HG03060 (cell line): ENCODE measurements at regions not wholly inside any gene's neighbourhood (a gene's known extent, or its start where the extent isn't known, plus 50 kb on each side); places are given as distances from the start of the nearest gene placed in this dataset.
"Not testable (repeated sequence)": the region's sequence is repeated elsewhere in the genome, so short reads cannot be mapped to it uniquely, and the experiment has no call there.

Source experiments
- ATAC-seq: cut with Tn5 transposase; IDR thresholded peaks from one replicate; pipeline ENCODE4 v1.9.1; 2021; ENCODE audit warnings: low read depth, moderate number of reproducible peaks; ENCODE audit not compliant: unreplicated experiment

DNA sequence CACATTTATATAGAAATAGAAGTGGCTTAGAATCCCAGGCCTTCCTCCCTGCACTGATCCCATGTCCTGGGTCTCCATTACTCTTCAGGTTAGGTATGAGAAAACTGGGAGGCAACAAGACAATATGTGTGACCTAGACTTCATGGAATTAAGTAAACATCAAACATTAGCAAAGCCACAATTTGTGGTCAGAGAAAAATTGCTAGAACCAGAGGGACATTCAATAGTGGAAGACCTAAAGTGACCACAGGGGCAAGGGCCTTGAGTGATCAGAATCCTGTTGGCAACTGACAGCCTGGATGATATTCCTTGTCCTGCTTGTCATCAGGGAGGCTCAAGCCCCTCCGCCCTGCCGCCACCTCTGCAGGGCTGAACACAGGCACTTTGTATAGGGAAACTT is 322.8 kb upstream of the CTNNB1 start:
- no peak for ATAC-seq

DNA sequence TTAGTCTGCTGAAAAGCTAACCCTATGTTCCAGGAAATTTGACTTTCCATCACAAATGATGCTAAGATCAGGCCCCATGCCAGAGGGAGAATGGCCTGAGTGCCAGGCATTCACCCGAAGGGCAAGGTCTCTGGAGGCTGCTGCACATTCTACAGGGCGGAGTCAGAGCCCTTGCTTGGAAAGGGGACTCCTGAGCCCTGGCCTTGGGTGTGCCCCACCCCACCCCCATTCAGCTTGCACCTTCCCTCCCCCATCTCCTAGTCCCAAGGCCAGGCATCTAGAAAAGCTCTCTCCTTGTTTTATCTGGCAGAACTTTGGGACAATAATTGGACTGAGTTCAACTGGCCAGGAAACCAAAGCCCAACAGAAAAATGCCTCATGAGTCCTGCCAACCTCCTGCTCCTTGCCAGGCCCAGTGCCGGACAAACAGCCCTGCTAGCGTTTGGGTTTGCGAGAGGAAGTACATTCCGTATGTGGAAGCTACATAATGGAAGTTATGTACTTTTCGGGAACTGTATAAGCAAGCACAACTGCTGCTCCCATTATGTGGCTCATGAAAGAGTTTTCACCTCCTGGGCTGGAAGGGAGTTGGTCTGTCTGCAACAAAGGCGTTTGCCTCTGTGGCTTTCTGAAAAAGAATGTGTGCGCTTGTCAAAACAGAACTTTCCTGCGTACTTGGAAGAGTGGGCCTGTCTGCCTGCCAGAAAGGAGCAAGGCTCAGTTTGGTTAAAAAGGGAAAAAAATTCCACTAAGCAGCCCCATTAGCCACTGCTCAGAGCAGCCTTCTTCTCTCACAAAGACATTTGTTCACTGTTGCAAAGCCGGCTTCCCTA is 321.5 kb upstream of the CTNNB1 start:
- no peak for ATAC-seq

- no peak for ATAC-seq
These were observed 320.8 kb upstream of the CTNNB1 start for GRCh38 chr3:40878464-40878905.

DNA sequence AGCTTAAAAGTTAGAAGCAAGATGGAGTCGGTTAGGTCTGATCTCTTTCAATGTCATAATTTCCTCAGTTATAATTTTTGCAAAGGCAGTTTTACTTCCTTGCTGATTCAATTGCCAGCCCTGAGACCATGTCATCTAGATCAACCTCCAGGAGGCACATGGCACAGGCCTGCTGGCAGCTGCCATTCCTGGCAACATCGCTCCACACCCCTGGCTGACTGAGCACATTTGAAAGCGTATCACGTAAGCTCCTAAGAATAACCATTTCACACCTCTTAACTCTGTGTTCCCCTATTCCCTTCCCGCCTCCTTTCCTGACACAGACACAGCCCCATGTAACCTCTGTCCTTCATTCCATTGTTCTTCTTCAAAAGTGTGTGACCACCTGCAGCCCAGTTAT is 313.9 kb upstream of the CTNNB1 start:
- ATAC-seq: no peak

DNA sequence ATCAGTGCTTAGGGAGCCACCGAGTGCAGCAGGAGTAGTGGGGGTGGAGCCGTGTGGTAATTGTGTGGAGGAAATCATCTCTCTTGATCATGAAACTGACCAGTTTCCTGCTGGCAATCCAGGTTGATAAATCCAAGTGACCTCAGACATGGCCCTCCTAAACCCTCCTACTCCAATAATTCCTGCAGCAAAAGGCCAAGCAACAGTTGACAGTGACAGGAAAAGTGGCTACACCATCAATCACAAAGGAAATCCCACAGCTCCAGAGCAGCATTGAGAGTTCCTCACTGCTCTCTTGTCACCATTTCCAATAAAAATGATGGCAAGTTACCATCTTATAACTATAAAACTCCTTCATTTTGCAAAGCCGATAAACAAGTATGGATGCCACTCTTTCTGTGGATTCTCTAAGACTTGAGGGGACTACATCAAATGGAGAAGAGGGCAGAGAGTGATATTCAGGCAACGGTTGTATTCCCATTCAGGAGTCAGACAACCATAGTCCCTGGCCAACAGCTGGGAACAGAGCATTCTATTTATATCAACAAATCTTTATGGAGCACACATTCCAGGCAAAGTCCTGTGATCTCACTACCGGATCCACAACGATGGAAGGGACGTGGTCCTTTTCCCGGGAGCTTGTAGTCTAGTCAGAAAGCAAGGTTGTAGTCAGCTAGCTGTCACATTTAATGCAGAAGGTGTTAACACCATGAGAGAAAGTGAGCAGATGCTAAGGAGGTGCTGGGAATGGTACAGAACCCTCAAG is 312.5 kb upstream of the CTNNB1 start:
- ATAC-seq: no peak

DNA sequence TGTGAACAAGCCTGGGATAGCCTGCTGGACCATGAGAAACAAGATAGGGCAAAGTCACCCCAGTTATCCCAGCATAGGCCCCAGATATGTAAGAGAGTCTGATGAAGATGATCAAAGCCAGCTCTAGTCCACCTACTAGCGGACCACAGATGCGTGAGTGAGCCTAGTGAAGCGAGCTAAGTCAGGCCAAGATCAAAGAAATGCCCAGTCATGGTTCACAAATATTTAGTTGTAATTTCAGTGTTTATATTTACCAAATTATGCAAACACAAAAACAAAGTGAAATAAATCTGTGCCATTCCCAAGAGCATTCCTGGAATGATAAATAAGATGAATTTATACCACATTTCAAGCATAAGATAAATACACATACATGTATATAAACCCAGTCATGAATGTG is 308.1 kb upstream of the CTNNB1 start:
- ATAC-seq: no peak

DNA sequence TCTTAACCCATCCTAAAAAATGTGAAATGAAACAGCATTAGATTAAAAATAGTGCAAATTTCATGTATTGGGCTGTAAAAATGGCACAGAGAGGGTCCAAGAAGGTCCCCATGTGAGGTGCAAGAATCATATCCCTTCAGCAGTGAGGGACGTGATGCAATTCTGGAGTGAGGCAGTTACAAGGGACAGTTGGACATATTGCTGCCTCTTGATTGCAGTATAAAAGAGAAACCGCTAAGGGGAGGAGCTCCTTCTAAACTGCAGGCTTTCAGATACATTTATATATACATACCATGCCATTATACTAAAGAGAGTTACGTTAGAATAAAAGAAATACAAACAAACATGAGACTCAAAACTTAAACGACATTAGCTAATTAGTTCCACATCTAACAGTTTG is 304.2 kb upstream of the CTNNB1 start:
- ATAC-seq: no peak

DNA sequence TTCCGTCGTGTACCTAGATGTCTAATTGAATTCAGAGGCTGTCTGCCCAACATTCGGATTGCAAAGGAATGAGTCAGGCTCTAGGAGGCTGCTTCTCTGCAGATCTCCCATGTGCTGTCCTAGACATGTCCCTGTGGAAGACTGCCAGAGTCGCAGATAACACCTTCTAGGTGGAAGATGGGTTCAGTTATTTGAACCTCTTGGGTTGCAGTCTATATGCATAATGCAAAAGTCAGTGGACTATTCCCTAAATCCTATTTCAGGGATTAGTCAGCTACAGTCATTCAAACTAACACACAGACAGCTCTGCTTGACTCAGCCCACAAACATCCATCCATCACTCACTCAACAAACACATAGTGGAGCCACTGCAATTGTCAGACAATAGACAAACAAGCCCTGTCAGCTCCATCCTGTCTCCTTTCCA is 300.0 kb upstream of the CTNNB1 start:
- no peak for ATAC-seq

DNA sequence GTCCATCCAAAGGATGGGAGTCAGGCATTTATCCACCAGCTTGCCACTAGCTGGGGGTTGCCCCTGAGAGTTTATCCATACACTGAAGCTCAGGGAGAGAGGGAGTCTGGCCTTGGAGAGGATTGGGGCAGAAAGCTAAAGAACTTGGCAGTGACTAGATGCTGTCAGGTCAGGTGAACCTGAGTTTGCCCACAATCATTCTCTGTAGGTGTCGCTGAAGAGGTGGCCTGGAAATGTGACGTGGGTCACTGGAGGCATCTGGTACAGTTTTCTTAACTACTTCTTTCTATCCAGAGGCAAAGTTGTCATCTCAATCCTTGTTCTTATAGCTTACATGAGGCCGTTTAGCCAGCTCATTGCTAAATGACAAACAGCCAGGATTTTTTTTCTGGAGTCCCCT is 298.0 kb upstream of the CTNNB1 start:
- ATAC-seq: no peak

- no peak for ATAC-seq
These were observed 297.5 kb upstream of the CTNNB1 start for GRCh38 chr3:40901796-40902195.

- ATAC-seq: not testable (repeated sequence)
These were observed 291.3 kb upstream of the CTNNB1 start for GRCh38 chr3:40907907-40908465.

DNA sequence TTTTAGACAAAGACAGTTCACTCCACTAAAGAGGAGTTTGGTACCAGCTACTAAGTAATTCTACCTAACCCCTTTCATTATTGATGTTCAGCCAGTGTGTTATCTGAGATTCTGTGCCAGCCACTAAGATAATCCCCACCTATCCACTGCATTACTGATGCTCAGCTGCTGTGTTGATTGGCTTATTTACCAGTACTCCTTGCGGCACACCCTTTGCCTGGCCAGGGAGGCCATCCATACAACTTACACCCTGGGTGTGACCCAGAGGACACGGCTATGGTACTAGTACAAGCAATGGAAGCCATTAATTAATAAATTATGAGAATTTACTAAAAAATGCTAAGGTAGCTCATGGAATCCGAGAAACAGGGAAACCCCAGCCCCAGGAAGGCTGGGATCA is 290.7 kb upstream of the CTNNB1 start:
- ATAC-seq: no peak

- no peak for ATAC-seq
These were observed 288.0 kb upstream of the CTNNB1 start for GRCh38 chr3:40911264-40911663.

DNA sequence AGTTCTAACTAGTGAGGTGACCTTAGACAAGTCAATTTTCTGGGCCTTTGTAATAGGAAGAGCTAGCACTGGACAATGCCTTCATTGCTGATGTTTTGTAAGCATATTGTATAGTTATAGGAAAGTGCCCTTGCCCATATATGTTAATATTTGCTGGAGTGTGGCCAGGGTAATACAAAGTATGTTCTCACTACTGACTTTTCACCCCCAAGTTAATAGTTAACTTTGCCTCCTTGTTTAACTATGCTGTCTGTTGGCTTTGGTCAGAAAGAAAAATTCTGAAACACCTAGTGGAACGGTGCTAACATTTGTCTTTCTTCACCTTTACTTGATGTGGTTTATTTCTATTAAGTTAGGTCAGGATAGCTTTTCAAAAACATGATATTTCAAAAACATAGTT is 287.4 kb upstream of the CTNNB1 start:
- ATAC-seq: no peak

- no peak for ATAC-seq
These were observed 286.8 kb upstream of the CTNNB1 start for GRCh38 chr3:40912461-40912860.

DNA sequence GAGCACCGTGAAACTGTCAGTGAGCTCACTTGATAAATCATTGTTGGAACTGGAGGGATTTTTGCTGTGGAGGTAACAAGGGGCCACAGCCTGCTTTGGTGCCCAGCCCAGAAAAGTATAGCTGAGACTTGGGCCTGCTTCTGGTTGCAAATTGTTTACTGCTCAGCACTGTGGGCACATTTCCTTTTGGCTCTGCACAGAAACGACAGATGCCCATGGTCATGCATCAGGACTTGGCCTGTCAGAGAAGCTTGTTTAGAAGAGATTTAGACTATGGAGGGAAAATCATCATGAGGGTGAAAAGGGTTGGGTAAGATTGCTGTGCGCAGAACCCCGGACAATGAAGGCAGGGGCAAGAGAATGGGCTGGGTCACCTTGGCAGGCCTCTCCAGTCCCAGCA is 286.1 kb upstream of the CTNNB1 start:
- ATAC-seq: no peak

- ATAC-seq: no peak
These were observed 285.7 kb upstream of the CTNNB1 start for GRCh38 chr3:40913641-40914040.

GRCh38 chr3:40914475-40914874 is 284.8 kb upstream of the CTNNB1 start:
- no peak for ATAC-seq

GRCh38 chr3:40915346-40915865 is 283.9 kb upstream of the CTNNB1 start:
- no peak for ATAC-seq

- no peak for ATAC-seq
These were observed 279.3 kb upstream of the CTNNB1 start for GRCh38 chr3:40920041-40920440.

DNA sequence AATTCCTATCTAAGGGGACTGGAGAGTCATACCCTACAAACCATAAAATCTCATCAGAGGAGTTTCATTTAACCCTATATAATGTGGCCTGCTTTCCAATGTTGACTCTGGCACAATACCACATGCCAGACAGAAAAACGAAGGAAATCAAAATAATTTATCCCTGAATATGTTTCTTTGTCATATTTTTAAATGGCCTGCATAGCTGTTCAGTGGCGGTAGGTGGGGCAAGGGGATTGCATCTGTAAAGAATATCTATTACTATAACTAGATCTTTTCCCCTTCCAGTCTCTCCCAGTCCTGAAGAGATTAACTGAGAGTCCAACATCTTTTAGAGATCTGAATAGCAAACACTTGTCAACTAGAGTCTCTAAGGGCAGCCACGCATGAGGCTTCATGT is 278.1 kb upstream of the CTNNB1 start:
- no peak for ATAC-seq
